Liver (tissue), 3 donors: ENCODE measurements at regions not wholly inside any gene's neighbourhood (a gene's known extent, or its start where the extent isn't known, plus 50 kb on each side); places are given as distances from the start of the nearest gene placed in this dataset.

Experiments used
- FOXA1 ChIP-seq: IDR thresholded peaks from 2 replicates; pipeline ENCODE4 v1.6.1; 2016; ENCODE audit warnings: antibody characterized with exemption
- GABPA ChIP-seq, 2 donors: IDR thresholded peaks in 1 of 2; conservative IDR thresholded peaks in 1 of 2; 2 replicates each; pipeline ENCODE4 v1.6.1; 2016; ENCODE audit warnings: antibody characterized with exemption in 2 of 2, mild to moderate bottlenecking in 1 of 2, moderate library complexity in 1 of 2
- HNF4A ChIP-seq, 2 donors: conservative IDR thresholded peaks; 2 replicates each; pipeline ENCODE4 v1.6.1; 2016; ENCODE audit warnings: antibody characterized with exemption in 2 of 2, mild to moderate bottlenecking in 2 of 2
- RXRA ChIP-seq, 2 donors: IDR thresholded peaks; 2 replicates each; pipeline ENCODE4 v1.6.1; 2017 to 2018; ENCODE audit warnings: antibody characterized with exemption in 2 of 2, mild to moderate bottlenecking in 1 of 2
- SP1 ChIP-seq: IDR thresholded peaks from 2 replicates; pipeline ENCODE4 v1.6.1; 2018; ENCODE audit warnings: antibody characterized with exemption, mild to moderate bottlenecking
- TAF1 ChIP-seq: conservative IDR thresholded peaks from 2 replicates; pipeline ENCODE4 v1.6.1; 2016; ENCODE audit warnings: antibody characterized with exemption, mild to moderate bottlenecking
- YY1 ChIP-seq: IDR thresholded peaks from 2 replicates; pipeline ENCODE4 v1.6.1; 2016; ENCODE audit warnings: antibody characterized with exemption, mild to moderate bottlenecking
- TF ChIP-seq, protein P1 (sequence below): fragments of 150-350 bp; IDR thresholded peaks from 2 replicates; pipeline ENCODE4 v1.5.1; 2017; ENCODE audit warnings: improper control_type of control experiment, low read depth, low read length; ENCODE audit not compliant: missing input control
- TF ChIP-seq, protein P2 (sequence below): IDR thresholded peaks from 2 replicates; pipeline ENCODE4 v1.6.1; 2016; ENCODE audit warnings: antibody characterized with exemption, mild to moderate bottlenecking
- TF ChIP-seq, protein P3 (sequence below): IDR thresholded peaks from 2 replicates; pipeline ENCODE4 v1.6.1; 2016; ENCODE audit warnings: antibody characterized with exemption
- TF ChIP-seq, protein P4 (sequence below): IDR thresholded peaks from 2 replicates; pipeline ENCODE4 v1.6.1; 2016; ENCODE audit warnings: antibody characterized with exemption
- TF ChIP-seq, protein P5 (sequence below): IDR thresholded peaks from 2 replicates; pipeline ENCODE4 v1.6.1; 2016; ENCODE audit warnings: antibody characterized with exemption
- donor health status: healthy.
- donor health status: healthy.

DNA sequence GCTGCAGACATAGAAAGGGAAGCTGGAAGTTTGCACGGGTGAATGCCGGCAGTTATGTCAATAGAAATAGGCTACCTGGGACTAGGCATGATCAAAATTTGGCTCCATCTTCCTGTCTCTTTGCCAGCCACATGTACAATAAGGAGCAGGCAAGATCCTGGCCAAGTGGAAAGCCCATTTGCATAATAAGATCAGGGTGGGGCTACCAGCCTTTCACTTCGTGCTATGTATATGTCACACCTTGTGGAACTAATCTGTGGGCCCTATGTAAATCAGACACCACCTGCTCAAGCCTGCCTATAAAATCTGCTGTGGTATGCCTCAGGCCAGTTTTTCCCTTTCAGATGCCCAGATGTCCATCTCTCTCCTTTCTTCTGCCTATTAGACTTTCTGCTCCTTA is 79.3 kb upstream of the DRD2 start:
- TF ChIP-seq, protein P1, sequence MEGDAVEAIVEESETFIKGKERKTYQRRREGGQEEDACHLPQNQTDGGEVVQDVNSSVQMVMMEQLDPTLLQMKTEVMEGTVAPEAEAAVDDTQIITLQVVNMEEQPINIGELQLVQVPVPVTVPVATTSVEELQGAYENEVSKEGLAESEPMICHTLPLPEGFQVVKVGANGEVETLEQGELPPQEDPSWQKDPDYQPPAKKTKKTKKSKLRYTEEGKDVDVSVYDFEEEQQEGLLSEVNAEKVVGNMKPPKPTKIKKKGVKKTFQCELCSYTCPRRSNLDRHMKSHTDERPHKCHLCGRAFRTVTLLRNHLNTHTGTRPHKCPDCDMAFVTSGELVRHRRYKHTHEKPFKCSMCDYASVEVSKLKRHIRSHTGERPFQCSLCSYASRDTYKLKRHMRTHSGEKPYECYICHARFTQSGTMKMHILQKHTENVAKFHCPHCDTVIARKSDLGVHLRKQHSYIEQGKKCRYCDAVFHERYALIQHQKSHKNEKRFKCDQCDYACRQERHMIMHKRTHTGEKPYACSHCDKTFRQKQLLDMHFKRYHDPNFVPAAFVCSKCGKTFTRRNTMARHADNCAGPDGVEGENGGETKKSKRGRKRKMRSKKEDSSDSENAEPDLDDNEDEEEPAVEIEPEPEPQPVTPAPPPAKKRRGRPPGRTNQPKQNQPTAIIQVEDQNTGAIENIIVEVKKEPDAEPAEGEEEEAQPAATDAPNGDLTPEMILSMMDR, result no peak
- TF ChIP-seq, protein P2, sequence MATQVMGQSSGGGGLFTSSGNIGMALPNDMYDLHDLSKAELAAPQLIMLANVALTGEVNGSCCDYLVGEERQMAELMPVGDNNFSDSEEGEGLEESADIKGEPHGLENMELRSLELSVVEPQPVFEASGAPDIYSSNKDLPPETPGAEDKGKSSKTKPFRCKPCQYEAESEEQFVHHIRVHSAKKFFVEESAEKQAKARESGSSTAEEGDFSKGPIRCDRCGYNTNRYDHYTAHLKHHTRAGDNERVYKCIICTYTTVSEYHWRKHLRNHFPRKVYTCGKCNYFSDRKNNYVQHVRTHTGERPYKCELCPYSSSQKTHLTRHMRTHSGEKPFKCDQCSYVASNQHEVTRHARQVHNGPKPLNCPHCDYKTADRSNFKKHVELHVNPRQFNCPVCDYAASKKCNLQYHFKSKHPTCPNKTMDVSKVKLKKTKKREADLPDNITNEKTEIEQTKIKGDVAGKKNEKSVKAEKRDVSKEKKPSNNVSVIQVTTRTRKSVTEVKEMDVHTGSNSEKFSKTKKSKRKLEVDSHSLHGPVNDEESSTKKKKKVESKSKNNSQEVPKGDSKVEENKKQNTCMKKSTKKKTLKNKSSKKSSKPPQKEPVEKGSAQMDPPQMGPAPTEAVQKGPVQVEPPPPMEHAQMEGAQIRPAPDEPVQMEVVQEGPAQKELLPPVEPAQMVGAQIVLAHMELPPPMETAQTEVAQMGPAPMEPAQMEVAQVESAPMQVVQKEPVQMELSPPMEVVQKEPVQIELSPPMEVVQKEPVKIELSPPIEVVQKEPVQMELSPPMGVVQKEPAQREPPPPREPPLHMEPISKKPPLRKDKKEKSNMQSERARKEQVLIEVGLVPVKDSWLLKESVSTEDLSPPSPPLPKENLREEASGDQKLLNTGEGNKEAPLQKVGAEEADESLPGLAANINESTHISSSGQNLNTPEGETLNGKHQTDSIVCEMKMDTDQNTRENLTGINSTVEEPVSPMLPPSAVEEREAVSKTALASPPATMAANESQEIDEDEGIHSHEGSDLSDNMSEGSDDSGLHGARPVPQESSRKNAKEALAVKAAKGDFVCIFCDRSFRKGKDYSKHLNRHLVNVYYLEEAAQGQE, result no peak
- no peak for TF ChIP-seq TAF1
- TF ChIP-seq, protein P3, sequence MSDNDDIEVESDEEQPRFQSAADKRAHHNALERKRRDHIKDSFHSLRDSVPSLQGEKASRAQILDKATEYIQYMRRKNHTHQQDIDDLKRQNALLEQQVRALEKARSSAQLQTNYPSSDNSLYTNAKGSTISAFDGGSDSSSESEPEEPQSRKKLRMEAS, result no peak
- TF ChIP-seq GABPA (IDR thresholded peaks at IDR 0.05 in 1 of 2, conservative IDR thresholded peaks at IDR 0.05 in 1 of 2), result no peak
- TF ChIP-seq, protein P4, sequence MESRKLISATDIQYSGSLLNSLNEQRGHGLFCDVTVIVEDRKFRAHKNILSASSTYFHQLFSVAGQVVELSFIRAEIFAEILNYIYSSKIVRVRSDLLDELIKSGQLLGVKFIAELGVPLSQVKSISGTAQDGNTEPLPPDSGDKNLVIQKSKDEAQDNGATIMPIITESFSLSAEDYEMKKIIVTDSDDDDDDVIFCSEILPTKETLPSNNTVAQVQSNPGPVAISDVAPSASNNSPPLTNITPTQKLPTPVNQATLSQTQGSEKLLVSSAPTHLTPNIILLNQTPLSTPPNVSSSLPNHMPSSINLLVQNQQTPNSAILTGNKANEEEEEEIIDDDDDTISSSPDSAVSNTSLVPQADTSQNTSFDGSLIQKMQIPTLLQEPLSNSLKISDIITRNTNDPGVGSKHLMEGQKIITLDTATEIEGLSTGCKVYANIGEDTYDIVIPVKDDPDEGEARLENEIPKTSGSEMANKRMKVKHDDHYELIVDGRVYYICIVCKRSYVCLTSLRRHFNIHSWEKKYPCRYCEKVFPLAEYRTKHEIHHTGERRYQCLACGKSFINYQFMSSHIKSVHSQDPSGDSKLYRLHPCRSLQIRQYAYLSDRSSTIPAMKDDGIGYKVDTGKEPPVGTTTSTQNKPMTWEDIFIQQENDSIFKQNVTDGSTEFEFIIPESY, result no peak
- no peak for TF ChIP-seq SP1
- TF ChIP-seq, protein P5, sequence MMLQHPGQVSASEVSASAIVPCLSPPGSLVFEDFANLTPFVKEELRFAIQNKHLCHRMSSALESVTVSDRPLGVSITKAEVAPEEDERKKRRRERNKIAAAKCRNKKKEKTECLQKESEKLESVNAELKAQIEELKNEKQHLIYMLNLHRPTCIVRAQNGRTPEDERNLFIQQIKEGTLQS, result no peak
- TF ChIP-seq HNF4A (conservative IDR thresholded peaks at IDR 0.05), result no peak
- TF ChIP-seq FOXA1, result no peak
- no peak for TF ChIP-seq YY1
- no peak for TF ChIP-seq RXRA (IDR thresholded peaks at IDR 0.05)
